ENCODE measurements at regions not wholly inside any gene's neighbourhood (a gene's known extent, or its start where the extent isn't known, plus 50 kb on each side); places are given as distances from the start of the nearest gene placed in this dataset.
"Not testable (repeated sequence)": the region's sequence is repeated elsewhere in the genome, so short reads cannot be mapped to it uniquely, and the experiment has no call there.

DNA sequence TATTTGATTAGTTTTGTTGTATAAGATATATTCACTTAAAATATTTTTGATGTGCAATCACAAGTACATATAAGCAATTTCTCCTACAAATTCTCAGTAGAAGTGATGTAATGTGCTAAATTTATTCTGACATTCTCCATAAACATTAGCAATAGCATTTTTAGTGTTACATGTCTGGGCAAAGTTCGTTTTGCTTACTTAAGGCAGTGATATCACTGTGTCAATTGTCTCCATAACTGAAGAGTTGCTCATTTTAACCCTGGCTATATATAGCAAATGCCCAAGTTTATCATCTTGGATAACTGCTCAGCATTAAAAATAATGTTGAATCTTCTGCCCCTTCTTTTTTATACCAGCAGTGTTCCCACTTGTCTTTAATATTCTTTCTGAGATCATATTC lies 340.0 kb upstream of the NDST4 start:
- H3K27ac ChIP-seq (ENCODE audit: low read depth in 2 of 2, low read length in 2 of 2): no peak overlapping the region
- no peaks in the 10 kb centered on the region for H3K9me3 ChIP-seq (ENCODE audit: control insufficient read depth in 2 of 3, insufficient read depth in 1 of 3, low read length in 3 of 3)
- FAIRE-seq: no peak
- H3K4me1 ChIP-seq (ENCODE audit: control insufficient read depth in 2 of 3, insufficient read depth in 2 of 3, low read depth in 1 of 3, low read length in 3 of 3): no peaks in the 10 kb centered on the region
- DNase-seq: no peak
- no peak overlapping the region for H3K4me3 ChIP-seq (ENCODE audit: low read length in 3 of 3)
- H3K9ac ChIP-seq (ENCODE audit: low read length in 3 of 3): no peak overlapping the region
- H3K27me3 ChIP-seq (ENCODE audit: control insufficient read depth, insufficient read depth, low read length): no peaks in the 10 kb centered on the region
- no peaks in the 10 kb centered on the region for H3K36me3 ChIP-seq (ENCODE audit: control insufficient read depth in 2 of 3, insufficient read depth in 3 of 3, low read length in 3 of 3)
- TF ChIP-seq, protein P1, sequence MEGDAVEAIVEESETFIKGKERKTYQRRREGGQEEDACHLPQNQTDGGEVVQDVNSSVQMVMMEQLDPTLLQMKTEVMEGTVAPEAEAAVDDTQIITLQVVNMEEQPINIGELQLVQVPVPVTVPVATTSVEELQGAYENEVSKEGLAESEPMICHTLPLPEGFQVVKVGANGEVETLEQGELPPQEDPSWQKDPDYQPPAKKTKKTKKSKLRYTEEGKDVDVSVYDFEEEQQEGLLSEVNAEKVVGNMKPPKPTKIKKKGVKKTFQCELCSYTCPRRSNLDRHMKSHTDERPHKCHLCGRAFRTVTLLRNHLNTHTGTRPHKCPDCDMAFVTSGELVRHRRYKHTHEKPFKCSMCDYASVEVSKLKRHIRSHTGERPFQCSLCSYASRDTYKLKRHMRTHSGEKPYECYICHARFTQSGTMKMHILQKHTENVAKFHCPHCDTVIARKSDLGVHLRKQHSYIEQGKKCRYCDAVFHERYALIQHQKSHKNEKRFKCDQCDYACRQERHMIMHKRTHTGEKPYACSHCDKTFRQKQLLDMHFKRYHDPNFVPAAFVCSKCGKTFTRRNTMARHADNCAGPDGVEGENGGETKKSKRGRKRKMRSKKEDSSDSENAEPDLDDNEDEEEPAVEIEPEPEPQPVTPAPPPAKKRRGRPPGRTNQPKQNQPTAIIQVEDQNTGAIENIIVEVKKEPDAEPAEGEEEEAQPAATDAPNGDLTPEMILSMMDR (IDR thresholded peaks at IDR 0.05; ENCODE audit: borderline replicate concordance, extremely low read depth, insufficient read depth): no peak
- intact Hi-C loops (cut with DNase I): no loop called here

DNA sequence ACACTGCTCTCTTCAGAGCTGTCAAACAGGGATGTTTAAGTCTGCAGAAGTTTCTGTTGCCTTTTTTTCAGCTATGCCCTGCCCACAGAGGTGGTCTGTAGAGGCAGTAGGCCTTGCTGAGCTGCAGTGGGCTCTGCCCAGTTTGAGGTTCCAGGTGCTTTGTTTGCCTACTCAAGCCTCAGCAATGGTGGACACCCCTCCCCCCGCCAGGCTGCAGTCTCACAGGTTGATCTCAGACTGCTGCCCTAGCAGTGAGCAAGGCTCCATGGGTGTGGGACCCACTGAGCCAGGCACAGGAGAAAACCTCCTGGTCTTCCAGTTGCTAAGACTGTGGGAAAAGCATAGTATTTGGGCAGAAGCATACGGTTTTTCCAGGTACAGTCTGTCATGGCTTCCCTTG lies 338.8 kb upstream of the NDST4 start:
- FAIRE-seq; H3K9me3 ChIP-seq (ENCODE audit: control insufficient read depth in 2 of 3, insufficient read depth in 1 of 3, low read length in 3 of 3); H3K27ac ChIP-seq (ENCODE audit: low read depth in 2 of 2, low read length in 2 of 2); H3K4me3 ChIP-seq (ENCODE audit: low read length in 3 of 3); H3K27me3 ChIP-seq (ENCODE audit: control insufficient read depth, insufficient read depth, low read length); H3K4me1 ChIP-seq (ENCODE audit: control insufficient read depth in 2 of 3, insufficient read depth in 2 of 3, low read depth in 1 of 3, low read length in 3 of 3); DNase-seq; H3K36me3 ChIP-seq (ENCODE audit: control insufficient read depth in 2 of 3, insufficient read depth in 3 of 3, low read length in 3 of 3); intact Hi-C loops (cut with DNase I); H3K9ac ChIP-seq (ENCODE audit: low read length in 3 of 3): not testable (repeated sequence)

DNA sequence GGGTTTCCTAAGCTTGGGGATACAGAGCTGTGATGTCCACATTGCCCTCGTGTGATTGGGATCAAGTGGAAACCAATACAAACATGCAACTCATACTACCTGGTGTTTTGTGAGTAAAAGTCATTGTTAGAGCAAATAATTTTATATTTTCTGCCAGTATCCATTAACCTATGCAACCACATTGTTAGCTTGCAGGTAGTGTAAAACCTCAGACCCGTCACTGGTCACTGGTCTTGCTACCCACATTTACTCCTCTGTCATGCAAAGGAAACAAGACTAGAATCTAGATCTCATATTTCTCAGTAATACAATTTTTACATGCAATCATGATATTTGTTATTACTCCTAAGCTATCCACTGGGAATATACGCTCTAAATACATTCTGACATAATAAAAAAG lies 324.3 kb upstream of the NDST4 start:
- TF ChIP-seq, protein P1 (IDR thresholded peaks at IDR 0.05; ENCODE audit: borderline replicate concordance, extremely low read depth, insufficient read depth): no peak
- no peaks in the 10 kb centered on the region for H3K36me3 ChIP-seq (ENCODE audit: control insufficient read depth in 2 of 3, insufficient read depth in 3 of 3, low read length in 3 of 3)
- H3K27me3 ChIP-seq (ENCODE audit: control insufficient read depth, insufficient read depth, low read length): no peaks in the 10 kb centered on the region
- no peaks in the 10 kb centered on the region for H3K9me3 ChIP-seq (ENCODE audit: control insufficient read depth in 2 of 3, insufficient read depth in 1 of 3, low read length in 3 of 3)
- DNase-seq (no peak), FAIRE-seq (no peak)
- no peak overlapping the region for H3K9ac ChIP-seq (ENCODE audit: low read length in 3 of 3)
- no peaks in the 10 kb centered on the region for H3K4me1 ChIP-seq (ENCODE audit: control insufficient read depth in 2 of 3, insufficient read depth in 2 of 3, low read depth in 1 of 3, low read length in 3 of 3)
- H3K27ac ChIP-seq (ENCODE audit: low read depth in 2 of 2, low read length in 2 of 2): no peak overlapping the region
- H3K4me3 ChIP-seq (ENCODE audit: low read length in 3 of 3): no peak overlapping the region
- intact Hi-C loops (cut with DNase I): no loop called here

DNA sequence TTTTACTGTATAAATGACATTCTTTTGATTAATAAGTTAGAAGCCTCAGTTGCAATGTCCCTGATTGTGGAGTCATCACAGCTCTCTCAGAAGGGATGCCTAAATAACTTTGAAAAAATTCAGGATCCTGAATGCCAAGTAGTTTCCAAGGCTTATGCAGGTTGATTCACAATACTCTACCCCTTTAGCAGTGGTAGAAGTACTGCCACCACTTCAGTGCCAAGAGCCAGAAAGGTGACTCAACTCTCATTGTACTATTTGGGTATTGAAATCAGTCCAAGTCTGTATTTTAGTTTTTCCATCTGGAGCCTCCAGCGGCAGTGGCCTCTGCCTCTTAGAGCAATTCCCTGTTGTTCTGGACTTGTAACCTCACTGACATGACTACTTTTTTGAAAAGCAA lies 320.1 kb upstream of the NDST4 start:
- Histone ChIP-seq H3K27me3 (ENCODE audit: control insufficient read depth, insufficient read depth, low read length) (no peaks in the 10 kb centered on the region), H3K9ac (ENCODE audit: low read length in 3 of 3) (no peak overlapping the region), H3K27ac (ENCODE audit: low read depth in 2 of 2, low read length in 2 of 2) (no peak overlapping the region), H3K36me3 (ENCODE audit: control insufficient read depth in 2 of 3, insufficient read depth in 3 of 3, low read length in 3 of 3) (no peaks in the 10 kb centered on the region), H3K4me1 (ENCODE audit: control insufficient read depth in 2 of 3, insufficient read depth in 2 of 3, low read depth in 1 of 3, low read length in 3 of 3) (no peaks in the 10 kb centered on the region), H3K9me3 (ENCODE audit: control insufficient read depth in 2 of 3, insufficient read depth in 1 of 3, low read length in 3 of 3) (no peaks in the 10 kb centered on the region), H3K4me3 (ENCODE audit: low read length in 3 of 3) (no peak overlapping the region)
- DNase-seq (no peak), FAIRE-seq (no peak)
- TF ChIP-seq, protein P1 (IDR thresholded peaks at IDR 0.05; ENCODE audit: borderline replicate concordance, extremely low read depth, insufficient read depth): no peak
- intact Hi-C loops (cut with DNase I): no loop called here

Measured in kidney (tissue), 13 donors.